ENCODE measurements at regions not wholly inside any gene's neighbourhood (a gene's known extent, or its start where the extent isn't known, plus 50 kb on each side); places are given as distances from the start of the nearest gene placed in this dataset.
"Not testable (repeated sequence)": the region's sequence is repeated elsewhere in the genome, so short reads cannot be mapped to it uniquely, and the experiment has no call there.

DNA sequence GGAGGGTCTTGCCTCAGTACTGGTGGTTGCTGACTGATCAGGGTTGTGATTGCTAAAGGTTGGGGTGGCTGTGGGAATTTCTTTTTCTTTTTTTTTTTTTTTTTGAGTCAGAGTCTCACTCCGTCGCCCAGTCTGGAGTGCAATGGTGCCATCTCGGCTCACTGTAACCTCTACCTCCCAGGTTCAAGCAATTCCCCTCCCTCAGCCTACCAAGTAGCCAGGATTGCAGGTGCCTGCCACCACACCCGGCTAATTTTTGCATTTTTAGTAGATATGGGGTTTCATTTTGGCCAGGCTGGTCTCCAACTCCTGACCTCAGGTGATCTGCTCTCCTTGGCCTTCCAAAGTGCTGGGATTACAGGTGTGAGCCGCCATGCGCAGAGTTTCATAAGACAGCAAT is 632.9 kb upstream of the TPTE start:
- H3K4me3 ChIP-seq; H3K4me1 ChIP-seq; in situ Hi-C loops (cut with MboI; ENCODE audit: low sequenced_read_pairs); H3K27me3 ChIP-seq (ENCODE audit: low read depth); H3K36me3 ChIP-seq (replicated peaks); H3K9me3 ChIP-seq; DNase-seq (ENCODE audit: low spot score in 2 of 2): not testable (repeated sequence)

DNA sequence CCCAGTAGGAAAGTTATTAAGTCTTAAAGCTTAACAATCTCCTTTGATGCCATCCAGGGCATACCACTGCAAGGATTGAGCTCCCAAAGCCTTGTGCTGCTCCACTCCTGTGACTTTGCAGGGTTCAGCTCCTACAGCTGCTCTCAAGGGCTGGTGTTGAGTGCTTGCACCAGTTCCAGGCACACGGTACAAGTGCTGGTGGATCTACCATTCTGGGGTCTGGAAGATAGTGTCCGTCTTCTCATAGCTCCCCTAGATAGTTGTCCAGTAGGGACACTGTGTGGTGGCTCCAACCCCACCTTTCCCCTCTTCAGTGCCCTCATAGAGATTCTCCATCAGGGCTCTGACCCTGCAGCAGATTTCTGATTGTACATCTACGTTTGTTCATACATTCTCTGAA is 617.8 kb upstream of the TPTE start:
- DNase-seq (ENCODE audit: low spot score in 2 of 2); H3K36me3 ChIP-seq (replicated peaks); in situ Hi-C loops (cut with MboI; ENCODE audit: low sequenced_read_pairs); H3K4me1 ChIP-seq; H3K27me3 ChIP-seq (ENCODE audit: low read depth); H3K4me3 ChIP-seq: not testable (repeated sequence)
- peaks cover 11% of the 10 kb centered on the region for H3K9me3 ChIP-seq

DNA sequence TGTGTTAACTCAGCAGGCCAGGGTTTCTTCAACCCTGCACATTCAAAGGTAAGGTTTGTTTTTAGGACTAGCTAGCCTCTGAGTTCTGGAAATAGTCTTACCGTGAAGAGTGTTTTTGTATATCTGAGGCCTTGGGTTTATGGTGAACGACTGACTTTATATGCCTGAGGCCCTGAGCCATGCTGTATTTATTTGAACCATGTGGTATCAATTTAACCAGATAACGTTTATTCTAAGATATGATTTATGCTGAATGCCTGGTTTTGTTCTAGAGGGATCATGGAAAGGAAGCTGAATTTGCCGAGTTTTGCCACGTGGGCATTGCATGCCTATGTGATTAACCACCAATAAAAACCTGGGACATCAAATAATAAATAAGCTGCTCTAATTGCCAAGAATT is 607.2 kb upstream of the TPTE start:
- H3K27me3 ChIP-seq (ENCODE audit: low read depth); DNase-seq (ENCODE audit: low spot score in 2 of 2); H3K36me3 ChIP-seq (replicated peaks); in situ Hi-C loops (cut with MboI; ENCODE audit: low sequenced_read_pairs); H3K4me1 ChIP-seq; H3K9me3 ChIP-seq; H3K4me3 ChIP-seq: not testable (repeated sequence)

DNA sequence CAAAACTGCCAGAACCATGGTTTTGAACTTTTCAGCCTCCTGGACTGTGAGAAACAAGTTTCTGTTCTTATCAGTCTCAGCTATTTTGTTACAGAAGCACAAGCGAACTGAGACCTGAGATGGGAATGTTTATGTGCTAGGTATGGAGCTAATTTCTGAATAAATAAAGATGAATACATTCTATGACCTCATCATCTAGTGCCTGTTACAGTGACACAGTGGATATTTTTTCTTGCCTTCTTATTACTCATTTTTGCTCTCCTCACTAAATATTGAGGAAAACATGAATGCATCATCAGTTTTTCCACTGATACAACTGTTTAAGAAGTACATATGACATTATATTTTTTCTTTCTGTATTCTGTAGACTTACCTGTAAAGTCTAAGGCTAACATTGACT is 601.9 kb upstream of the TPTE start:
- H3K27me3 ChIP-seq (ENCODE audit: low read depth); H3K9me3 ChIP-seq; DNase-seq (ENCODE audit: low spot score in 2 of 2); H3K4me1 ChIP-seq; in situ Hi-C loops (cut with MboI; ENCODE audit: low sequenced_read_pairs); H3K36me3 ChIP-seq (replicated peaks); H3K4me3 ChIP-seq: not testable (repeated sequence)

DNA sequence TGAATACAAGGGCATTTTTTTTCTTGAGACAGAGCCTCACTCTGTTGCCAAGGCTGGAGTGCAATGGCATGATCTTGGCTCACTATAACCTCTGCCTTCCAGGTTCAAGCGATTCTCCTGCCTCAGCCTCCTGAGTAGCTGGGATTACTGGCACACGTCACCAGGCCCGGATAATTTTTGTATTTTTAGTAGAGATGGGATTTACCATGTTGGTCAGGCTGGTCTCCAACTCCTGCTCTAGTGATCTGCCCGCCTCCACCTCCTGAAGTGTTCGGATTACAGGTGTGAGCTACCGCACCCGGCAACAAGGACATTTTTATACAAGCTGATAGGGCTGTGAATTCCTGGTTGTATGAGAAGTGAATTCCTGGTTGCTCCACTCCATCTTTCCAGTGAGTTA is 577.7 kb upstream of the TPTE start:
- H3K36me3 ChIP-seq (replicated peaks); in situ Hi-C loops (cut with MboI; ENCODE audit: low sequenced_read_pairs); DNase-seq (ENCODE audit: low spot score in 2 of 2); H3K4me3 ChIP-seq; H3K27me3 ChIP-seq (ENCODE audit: low read depth); H3K4me1 ChIP-seq: not testable (repeated sequence)
- H3K9me3 ChIP-seq: peaks cover 27% of the 10 kb centered on the region

DNA sequence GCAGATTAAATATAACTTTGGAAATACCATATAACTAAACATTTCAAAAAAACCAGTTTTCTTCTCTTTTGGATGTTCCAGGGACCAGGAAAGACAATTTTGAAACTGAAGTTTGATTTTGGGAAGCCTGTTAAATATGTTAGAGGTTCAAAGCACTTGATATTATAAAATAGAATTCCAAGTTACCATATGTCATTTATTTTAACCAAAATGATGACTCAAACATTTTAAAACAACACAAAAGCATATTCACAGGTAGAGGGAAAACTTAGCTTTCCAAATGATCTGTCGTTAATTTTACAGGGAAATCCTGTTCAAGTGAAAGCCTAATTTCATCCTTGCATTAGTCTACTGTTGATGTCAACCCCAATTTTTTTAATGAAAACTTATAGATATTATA is 575.3 kb upstream of the TPTE start:
- H3K9me3 ChIP-seq: peaks cover 35% of the 10 kb centered on the region
- in situ Hi-C loops (cut with MboI; ENCODE audit: low sequenced_read_pairs); DNase-seq (ENCODE audit: low spot score in 2 of 2); H3K4me3 ChIP-seq; H3K4me1 ChIP-seq; H3K27me3 ChIP-seq (ENCODE audit: low read depth); H3K36me3 ChIP-seq (replicated peaks): not testable (repeated sequence)

DNA sequence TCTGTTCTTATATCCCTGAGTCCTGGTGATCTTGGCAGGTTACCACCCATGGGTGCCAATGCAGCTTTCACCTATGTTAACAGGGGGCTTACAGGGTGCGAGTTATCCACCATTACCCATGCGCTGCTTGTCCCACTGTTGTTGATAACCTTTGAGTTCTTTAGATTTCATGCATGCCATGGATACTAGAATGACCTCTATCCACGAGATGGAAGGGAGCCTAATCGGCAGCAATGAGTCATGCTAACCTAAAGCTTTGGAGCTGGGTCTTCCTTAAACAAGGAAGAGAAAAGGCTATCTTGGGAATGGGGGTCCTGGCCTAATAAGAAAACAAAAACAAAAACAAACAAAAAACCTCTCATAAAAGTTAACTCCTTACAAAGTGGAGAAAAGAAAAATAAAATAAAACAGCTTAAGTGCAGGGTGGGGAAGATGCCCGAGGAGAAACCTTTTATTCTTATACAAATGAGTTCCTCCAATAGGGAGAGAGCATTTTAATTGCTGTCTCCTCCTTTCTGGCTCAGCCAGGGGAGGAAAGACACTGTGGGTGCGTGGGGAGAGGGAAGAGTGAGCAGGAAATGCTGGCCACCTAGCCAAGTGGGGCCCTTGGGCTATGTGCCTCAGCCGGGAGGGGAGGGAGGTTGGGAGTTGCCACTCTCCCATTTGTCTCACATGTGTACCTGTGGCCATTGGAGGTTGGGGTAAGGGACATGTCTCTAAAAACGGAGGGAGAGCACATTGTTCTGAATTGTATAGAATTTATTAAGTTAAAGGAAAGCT is 571.7 kb upstream of the TPTE start:
- H3K9me3 ChIP-seq: peaks cover 25% of the 10 kb centered on the region
- in situ Hi-C loops (cut with MboI; ENCODE audit: low sequenced_read_pairs); H3K36me3 ChIP-seq (replicated peaks); H3K4me3 ChIP-seq; H3K4me1 ChIP-seq; H3K27me3 ChIP-seq (ENCODE audit: low read depth); DNase-seq (ENCODE audit: low spot score in 2 of 2): not testable (repeated sequence)

DNA sequence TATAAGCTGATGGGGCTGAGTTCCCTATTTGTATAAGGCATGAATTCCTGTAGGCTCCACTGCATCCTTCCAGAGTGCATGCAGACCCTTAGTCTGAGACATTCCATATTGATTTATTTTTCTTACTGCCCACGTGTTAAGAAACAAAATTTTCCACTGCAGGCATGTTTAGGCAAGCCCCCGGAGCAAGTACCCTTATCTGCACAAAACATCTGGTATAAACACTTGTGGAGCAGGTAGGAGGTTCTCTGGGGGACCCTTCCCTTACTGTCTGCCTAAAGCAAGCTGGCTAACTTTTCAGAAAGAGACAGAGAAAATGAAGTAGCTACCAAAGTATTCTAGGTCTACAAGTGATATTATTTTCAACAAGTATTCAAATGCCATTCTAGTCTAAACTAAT is 571.0 kb upstream of the TPTE start:
- in situ Hi-C loops (cut with MboI; ENCODE audit: low sequenced_read_pairs); H3K4me1 ChIP-seq; H3K36me3 ChIP-seq (replicated peaks); DNase-seq (ENCODE audit: low spot score in 2 of 2); H3K4me3 ChIP-seq; H3K27me3 ChIP-seq (ENCODE audit: low read depth): not testable (repeated sequence)
- peaks cover 20% of the 10 kb centered on the region for H3K9me3 ChIP-seq

DNA sequence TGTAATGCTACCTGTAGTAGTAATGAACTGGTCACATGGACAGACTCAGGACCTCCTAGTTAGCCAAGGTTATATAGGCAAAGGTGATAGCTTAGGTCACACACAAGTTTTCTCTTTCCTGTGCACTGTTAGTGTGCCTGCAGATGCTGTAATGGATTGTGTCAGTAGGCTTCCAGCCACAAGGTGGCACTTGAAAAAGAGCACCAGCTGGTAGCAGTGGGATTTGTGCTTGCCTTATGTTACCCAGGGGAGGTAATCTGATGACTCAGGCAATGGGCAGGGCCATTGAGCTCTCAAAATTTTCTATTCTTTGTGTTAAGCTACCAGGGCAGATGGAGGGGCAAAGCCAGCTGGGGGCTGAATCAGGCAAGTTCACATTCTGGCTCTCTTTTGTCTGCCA is 562.6 kb upstream of the TPTE start:
- H3K27me3 ChIP-seq (ENCODE audit: low read depth); H3K4me1 ChIP-seq; DNase-seq (ENCODE audit: low spot score in 2 of 2); H3K36me3 ChIP-seq (replicated peaks); in situ Hi-C loops (cut with MboI; ENCODE audit: low sequenced_read_pairs); H3K4me3 ChIP-seq: not testable (repeated sequence)
- peaks cover 14% of the 10 kb centered on the region for H3K9me3 ChIP-seq

DNA sequence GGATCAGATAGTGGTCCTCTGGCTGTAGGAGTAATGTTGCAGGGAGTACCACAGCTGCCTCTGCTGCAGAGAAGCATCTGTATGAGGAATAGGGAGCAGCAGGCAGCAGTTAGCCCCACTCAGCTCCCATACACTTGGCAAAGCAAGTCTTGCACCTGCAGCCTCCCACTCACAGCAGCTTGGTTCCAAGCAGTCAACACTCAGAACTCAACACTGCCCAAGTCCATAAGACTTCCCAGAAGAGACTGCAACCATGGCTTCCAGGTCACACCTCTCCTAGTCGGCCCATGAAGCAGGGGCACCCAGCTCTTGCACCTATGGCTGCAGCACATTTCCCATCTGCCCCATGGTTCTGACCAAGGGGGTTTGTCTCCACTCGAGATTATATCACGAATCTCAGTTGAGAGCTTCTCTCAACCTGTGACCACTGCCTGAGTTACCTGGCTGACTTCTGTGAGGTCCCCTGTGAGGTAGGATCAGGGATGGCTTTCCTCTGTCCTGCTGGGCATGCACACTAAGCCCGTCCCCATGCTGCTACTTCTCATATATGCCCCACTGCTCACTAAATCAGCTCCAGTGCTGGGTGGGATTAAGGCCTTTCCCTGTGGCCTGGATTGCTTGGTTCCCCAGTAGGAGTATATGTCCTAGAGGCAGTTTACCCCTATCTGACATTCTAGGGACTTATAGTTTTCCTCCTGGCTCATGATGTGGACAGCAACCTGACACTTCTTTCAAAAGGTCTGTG is 562.0 kb upstream of the TPTE start:
- H3K4me1 ChIP-seq; H3K4me3 ChIP-seq; in situ Hi-C loops (cut with MboI; ENCODE audit: low sequenced_read_pairs); DNase-seq (ENCODE audit: low spot score in 2 of 2); H3K36me3 ChIP-seq (replicated peaks); H3K27me3 ChIP-seq (ENCODE audit: low read depth): not testable (repeated sequence)
- peaks cover 14% of the 10 kb centered on the region for H3K9me3 ChIP-seq

DNA sequence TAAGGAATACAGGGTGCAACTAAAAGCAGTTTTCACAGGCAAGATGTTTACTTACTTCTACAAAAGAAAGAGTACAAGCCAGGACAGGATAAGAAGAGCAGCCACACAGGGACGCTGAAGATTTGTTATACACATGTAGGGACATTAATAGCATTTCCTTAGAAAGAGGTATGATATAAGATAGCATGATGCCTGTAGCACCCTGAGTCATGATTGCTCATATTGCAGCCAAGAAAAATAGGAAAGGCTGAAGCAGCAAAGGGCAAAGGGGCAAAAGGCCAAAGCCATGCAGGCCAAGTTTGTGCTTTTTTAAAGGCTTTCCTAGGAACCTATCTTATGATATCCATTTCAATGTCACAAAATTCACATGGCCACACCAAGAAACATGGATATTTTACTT is 552.0 kb upstream of the TPTE start:
- H3K4me3 ChIP-seq; DNase-seq (ENCODE audit: low spot score in 2 of 2); H3K27me3 ChIP-seq (ENCODE audit: low read depth); H3K9me3 ChIP-seq; H3K36me3 ChIP-seq (replicated peaks); H3K4me1 ChIP-seq; in situ Hi-C loops (cut with MboI; ENCODE audit: low sequenced_read_pairs): not testable (repeated sequence)

DNA sequence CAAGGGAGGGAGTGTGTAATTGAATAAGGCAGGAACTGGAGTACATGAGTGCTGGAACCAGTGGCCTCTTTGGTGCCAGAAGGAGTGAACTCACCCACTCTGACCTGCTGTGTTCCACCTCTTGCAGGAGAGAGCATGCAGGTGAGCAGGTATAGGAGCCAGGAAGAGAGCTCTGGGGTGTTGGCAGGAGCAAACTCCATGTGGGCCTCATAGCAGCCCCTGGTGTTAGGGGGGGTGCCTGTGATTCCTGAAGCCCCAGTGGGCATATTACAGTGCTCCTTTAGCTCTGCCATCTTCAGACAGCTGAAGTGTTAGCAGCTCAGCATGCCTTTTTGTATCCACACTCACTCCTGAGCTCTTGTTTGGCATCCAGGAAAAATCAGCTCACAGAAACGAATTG is 549.4 kb upstream of the TPTE start:
- H3K4me1 ChIP-seq; H3K4me3 ChIP-seq; DNase-seq (ENCODE audit: low spot score in 2 of 2); H3K9me3 ChIP-seq; H3K27me3 ChIP-seq (ENCODE audit: low read depth); in situ Hi-C loops (cut with MboI; ENCODE audit: low sequenced_read_pairs); H3K36me3 ChIP-seq (replicated peaks): not testable (repeated sequence)

DNA sequence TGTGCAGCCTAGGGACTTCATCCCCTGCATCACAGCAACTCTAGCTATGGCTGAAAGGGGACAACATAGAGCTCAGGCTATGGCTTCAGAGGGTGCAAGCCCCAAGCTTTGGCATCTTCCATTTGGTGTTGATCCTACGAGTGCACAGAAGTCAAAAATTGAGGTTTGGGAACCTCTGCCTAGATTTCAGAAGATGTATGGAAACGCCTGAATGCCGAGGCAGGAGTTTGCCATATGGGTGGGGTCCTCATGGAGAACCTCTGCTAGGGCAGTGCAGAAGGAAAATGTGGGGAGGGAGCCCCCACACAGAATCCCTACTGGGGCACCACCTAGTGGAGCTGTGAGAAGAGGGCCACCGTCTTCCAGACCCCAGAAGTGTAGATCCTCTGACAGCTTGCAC is 543.0 kb upstream of the TPTE start:
- H3K4me1 ChIP-seq; in situ Hi-C loops (cut with MboI; ENCODE audit: low sequenced_read_pairs); DNase-seq (ENCODE audit: low spot score in 2 of 2); H3K36me3 ChIP-seq (replicated peaks); H3K27me3 ChIP-seq (ENCODE audit: low read depth); H3K4me3 ChIP-seq; H3K9me3 ChIP-seq: not testable (repeated sequence)

DNA sequence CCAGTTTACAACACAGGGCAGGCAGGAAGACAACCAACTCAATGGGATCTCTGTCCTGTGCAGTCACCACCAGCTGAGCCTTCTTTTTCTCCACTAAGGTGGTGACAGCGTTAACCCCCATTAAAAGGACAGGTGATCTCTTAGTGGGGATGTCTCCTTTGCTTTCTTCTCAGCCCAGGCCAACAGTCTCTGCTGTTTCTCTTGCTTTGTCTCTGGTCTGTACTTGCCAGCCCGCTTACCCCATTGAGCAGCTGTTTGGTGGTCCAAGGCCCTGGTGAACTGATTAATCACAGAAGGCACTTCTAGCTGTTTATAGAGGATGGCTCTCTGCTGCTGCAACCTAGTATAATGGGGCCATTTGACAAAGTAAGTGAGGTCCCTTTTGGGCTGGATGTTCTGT is 523.9 kb upstream of the TPTE start:
- H3K27me3 ChIP-seq (ENCODE audit: low read depth); H3K4me3 ChIP-seq; DNase-seq (ENCODE audit: low spot score in 2 of 2); H3K4me1 ChIP-seq; H3K9me3 ChIP-seq; H3K36me3 ChIP-seq (replicated peaks); in situ Hi-C loops (cut with MboI; ENCODE audit: low sequenced_read_pairs): not testable (repeated sequence)
